Neural progenitor cell (in vitro differentiated cells): ENCODE measurements at regions not wholly inside any gene's neighbourhood (a gene's known extent, or its start where the extent isn't known, plus 50 kb on each side); places are given as distances from the start of the nearest gene placed in this dataset.

ENCODE experiments used
- DNase-seq: peaks from one replicate; pipeline ENCODE4 v3.0.0-alpha.2; 2016; ENCODE audit warnings: low spot score
- H2AFZ ChIP-seq: fragments of 200-600 bp; sonication (generic); replicated peaks from 2 replicates; pipeline ENCODE4 v1.6.1; 2016; ENCODE audit warnings: antibody characterized with exemption
- H3F3A ChIP-seq: fragments of 200-600 bp; sonication (generic); 2 replicates; pipeline ENCODE4 v1.6.1; 2016; ENCODE audit warnings: antibody characterized with exemption, low read depth
- H3K27ac ChIP-seq: fragments of 200-600 bp; sonication (generic); 2 replicates; pipeline ENCODE4 v1.5.1; 2016; ENCODE audit warnings: mild to moderate bottlenecking
- H3K27me3 ChIP-seq: fragments of 200-600 bp; sonication (generic); 2 replicates; pipeline ENCODE4 v1.6.1; 2016; ENCODE audit warnings: mild to moderate bottlenecking, moderate library complexity
- H3K36me3 ChIP-seq: fragments of 200-600 bp; sonication (generic); 2 replicates; pipeline ENCODE4 v1.5.1; 2016
- H3K4me1 ChIP-seq: fragments of 200-600 bp; sonication (generic); 2 replicates; pipeline ENCODE4 v1.6.1; 2016; ENCODE audit warnings: mixed run types
- H3K4me2 ChIP-seq: fragments of 200-600 bp; sonication (generic); 2 replicates; pipeline ENCODE4 v1.6.1; 2016
- H3K4me3 ChIP-seq: fragments of 200-600 bp; sonication (generic); 2 replicates; pipeline ENCODE4 v1.5.1; 2016
- H3K79me2 ChIP-seq: fragments of 200-600 bp; sonication (generic); 2 replicates; pipeline ENCODE4 v1.6.1; 2016; ENCODE audit warnings: low read depth
- H3K9ac ChIP-seq: fragments of 200-600 bp; sonication (generic); 2 replicates; pipeline ENCODE4 v1.6.1; 2016
- H3K9me3 ChIP-seq: fragments of 200-600 bp; sonication (generic); 2 replicates; pipeline ENCODE4 v1.5.1; 2016; ENCODE audit warnings: low read depth
- H4K20me1 ChIP-seq: fragments of 200-600 bp; sonication (generic); 2 replicates; pipeline ENCODE4 v1.6.1; 2016; ENCODE audit warnings: low read depth
- H3K27ac Mint-ChIP-seq: 3 replicates; pipeline ENCODE4 v1.8.0; 2021; ENCODE audit warnings: mixed read lengths
- H3K27me3 Mint-ChIP-seq: 2 replicates; pipeline ENCODE4 v1.8.0; 2022; ENCODE audit warnings: low read depth, mild to moderate bottlenecking, inconsistent platforms, moderate library complexity, mixed read lengths; ENCODE audit not compliant: insufficient read depth
- H3K36me3 Mint-ChIP-seq: 3 replicates; pipeline ENCODE4 v1.8.0; 2021; ENCODE audit warnings: mixed read lengths
- H3K4me1 Mint-ChIP-seq: 3 replicates; pipeline ENCODE4 v1.8.0; 2021; ENCODE audit warnings: mixed read lengths
- H3K4me3 Mint-ChIP-seq: 3 replicates; pipeline ENCODE4 v1.8.0; 2021; ENCODE audit warnings: mild to moderate bottlenecking, moderate library complexity, mixed read lengths
- H3K9me3 Mint-ChIP-seq: 3 replicates; pipeline ENCODE4 v1.8.0; 2020; ENCODE audit warnings: mixed read lengths
- CTCF ChIP-seq: fragments of 200-600 bp; sonication (generic); IDR thresholded peaks from 2 replicates; pipeline ENCODE4 v1.5.1; 2017; ENCODE audit warnings: antibody characterized with exemption, mild to moderate bottlenecking
- EZH2 ChIP-seq: fragments of 200-600 bp; sonication (generic); IDR thresholded peaks from 2 replicates; pipeline ENCODE4 v1.6.1; 2017; ENCODE audit warnings: antibody characterized with exemption, mild to moderate bottlenecking, moderate library complexity
- EZH2phosphoT487 ChIP-seq: fragments of 200-600 bp; sonication (generic); IDR thresholded peaks from 2 replicates; pipeline ENCODE4 v1.6.1; 2017; ENCODE audit warnings: antibody characterized with exemption

GRCh38 chr10:130401860-130402765 lies 265.9 kb downstream of the GLRX3 start:
- no peaks in the 10 kb centered on the region for H3K79me2 ChIP-seq
- no peak overlapping the region for H2AFZ ChIP-seq
- H3K27me3 ChIP-seq: no peaks in the 10 kb centered on the region
- no peak overlapping the region for H3K9ac ChIP-seq
- H3K4me1 Mint-ChIP-seq: peaks cover 6% of the 10 kb centered on the region
- no peak overlapping the region for H3K4me2 ChIP-seq
- DNase-seq: no peak
- H3F3A ChIP-seq: peaks cover 5% of the 10 kb centered on the region
- H3K36me3 ChIP-seq: no peaks in the 10 kb centered on the region
- peaks cover 6% of the 10 kb centered on the region for H3K27me3 Mint-ChIP-seq
- no peaks in the 10 kb centered on the region for H3K9me3 ChIP-seq
- no peak for TF ChIP-seq EZH2
- no peak for TF ChIP-seq CTCF
- no peak for TF ChIP-seq EZH2phosphoT487
- H3K36me3 Mint-ChIP-seq: no peaks in the 10 kb centered on the region
- H3K9me3 Mint-ChIP-seq: peaks cover 8% of the 10 kb centered on the region
- no peak overlapping the region for H3K27ac ChIP-seq
- H3K27ac Mint-ChIP-seq: no peak overlapping the region
- H3K4me3 ChIP-seq: no peak overlapping the region
- no peak overlapping the region for H3K4me3 Mint-ChIP-seq
- H4K20me1 ChIP-seq: no peaks in the 10 kb centered on the region
- peaks cover 9% of the 10 kb centered on the region for H3K4me1 ChIP-seq

GRCh38 chr10:130403153-130404075 lies 267.2 kb downstream of the GLRX3 start:
- Histone ChIP-seq H3K4me2 (no peak overlapping the region), H3K9ac (no peak overlapping the region), H3K27ac (no peak overlapping the region), H2AFZ (no peak overlapping the region), H3K27me3 (no peaks in the 10 kb centered on the region), H3F3A (peaks cover 5% of the 10 kb centered on the region), H3K4me1 (peaks cover 9% of the 10 kb centered on the region), H4K20me1 (no peaks in the 10 kb centered on the region), H3K4me3 (no peak overlapping the region), H3K9me3 (no peaks in the 10 kb centered on the region), H3K36me3 (no peaks in the 10 kb centered on the region), H3K79me2 (no peaks in the 10 kb centered on the region)
- H3K4me3 Mint-ChIP-seq: no peak overlapping the region
- peaks cover 6% of the 10 kb centered on the region for H3K27me3 Mint-ChIP-seq
- TF ChIP-seq EZH2phosphoT487 (no peak), CTCF (no peak), EZH2 (no peak)
- H3K9me3 Mint-ChIP-seq: peaks cover 2% of the 10 kb centered on the region
- H3K36me3 Mint-ChIP-seq: no peaks in the 10 kb centered on the region
- H3K27ac Mint-ChIP-seq: no peak overlapping the region
- peaks cover 6% of the 10 kb centered on the region for H3K4me1 Mint-ChIP-seq
- DNase-seq: no peak

- no peak overlapping the region for H3K4me3 Mint-ChIP-seq
- no peaks in the 10 kb centered on the region for H3K36me3 ChIP-seq
Measured at GRCh38 chr10:130404476-130405055, 268.4 kb downstream of the GLRX3 start.

More at GRCh38 chr10:130404476-130405055, 268.4 kb downstream of the GLRX3 start:
- Mint-ChIP-seq H3K4me1 (peaks cover 6% of the 10 kb centered on the region), H3K36me3 (no peaks in the 10 kb centered on the region), H3K27me3 (peaks cover 9% of the 10 kb centered on the region), H3K9me3 (no peaks in the 10 kb centered on the region), H3K27ac (no peak overlapping the region)
- Histone ChIP-seq H3K9me3 (no peaks in the 10 kb centered on the region), H3F3A (peaks cover 5% of the 10 kb centered on the region), H3K4me3 (no peak overlapping the region), H2AFZ (no peak overlapping the region), H3K4me1 (peaks cover 9% of the 10 kb centered on the region), H3K27ac (no peak overlapping the region), H3K27me3 (no peaks in the 10 kb centered on the region), H3K4me2 (peak overlapping the region; percentile 47), H4K20me1 (no peaks in the 10 kb centered on the region), H3K79me2 (no peaks in the 10 kb centered on the region), H3K9ac (no peak overlapping the region)
- peak; percentile 25 for DNase-seq
- TF ChIP-seq EZH2phosphoT487 (no peak), EZH2 (no peak)
